A172 (cell line): ENCODE measurements at regions not wholly inside any gene's neighbourhood (a gene's known extent, or its start where the extent isn't known, plus 50 kb on each side); places are given as distances from the start of the nearest gene placed in this dataset.
"Not testable (repeated sequence)": the region's sequence is repeated elsewhere in the genome, so short reads cannot be mapped to it uniquely, and the experiment has no call there.

ENCODE experiments used
- DNase-seq: peaks from one replicate; pipeline ENCODE4 v3.0.0-alpha.2; 2015; ENCODE audit warnings: low spot score

- no peak for DNase-seq
These were observed 644.9 kb upstream of the PITX2 start for GRCh38 chr4:111267786-111268185.

GRCh38 chr4:111268769-111269414 is 646.0 kb upstream of the PITX2 start:
- DNase-seq, result peak; percentile 59

- DNase-seq, result peak; percentile 44
These were observed 646.6 kb upstream of the PITX2 start for GRCh38 chr4:111269439-111269838.

GRCh38 chr4:111274060-111274459 is 651.2 kb upstream of the PITX2 start:
- no peak for DNase-seq

- no peak for DNase-seq
These were observed 651.6 kb upstream of the PITX2 start for GRCh38 chr4:111274486-111274885.

- no peak for DNase-seq
These were observed 658.3 kb upstream of the PITX2 start for GRCh38 chr4:111281219-111281618.

- no peak for DNase-seq
These were observed 659.2 kb upstream of the PITX2 start for GRCh38 chr4:111282035-111282434.

- DNase-seq, result peak; percentile 35
These were observed 660.3 kb upstream of the PITX2 start for GRCh38 chr4:111283066-111283677.

- DNase-seq, result no peak
These were observed 673.6 kb upstream of the PITX2 start for GRCh38 chr4:111296466-111296865.

- no peak for DNase-seq
These were observed 680.9 kb upstream of the PITX2 start for GRCh38 chr4:111303806-111304205.

- DNase-seq, result peak; percentile 72
These were observed 700.6 kb upstream of the PITX2 start for GRCh38 chr4:111323496-111323895.

GRCh38 chr4:111323916-111324315 is 701.0 kb upstream of the PITX2 start:
- DNase-seq, result no peak

- DNase-seq, result no peak
These were observed 703.6 kb upstream of the PITX2 start for GRCh38 chr4:111326450-111326849.

- no peak for DNase-seq
These were observed 707.9 kb upstream of the PITX2 start for GRCh38 chr4:111330786-111331185.

- no peak for DNase-seq
These were observed 711.5 kb upstream of the PITX2 start for GRCh38 chr4:111334361-111334760.

- DNase-seq, result not testable (repeated sequence)
These were observed 714.5 kb upstream of the PITX2 start for GRCh38 chr4:111337186-111337876.

- no peak for DNase-seq
These were observed 736.7 kb upstream of the PITX2 start for GRCh38 chr4:111359602-111360001.

GRCh38 chr4:111360906-111361305 is 738.0 kb upstream of the PITX2 start:
- no peak for DNase-seq

- no peak for DNase-seq
These were observed 740.1 kb upstream of the PITX2 start for GRCh38 chr4:111362941-111363361.

GRCh38 chr4:111377880-111378279 is 755.0 kb upstream of the PITX2 start:
- not testable (repeated sequence) for DNase-seq

GRCh38 chr4:111388561-111388960 is 756.7 kb upstream of the FAM241A start:
- no peak for DNase-seq

GRCh38 chr4:111391829-111392228 is 753.4 kb upstream of the FAM241A start:
- no peak for DNase-seq

GRCh38 chr4:111393781-111394180 is 751.5 kb upstream of the FAM241A start:
- DNase-seq, result no peak
